ENCODE measurements at regions not wholly inside any gene's neighbourhood (a gene's known extent, or its start where the extent isn't known, plus 50 kb on each side); places are given as distances from the start of the nearest gene placed in this dataset.

DNA sequence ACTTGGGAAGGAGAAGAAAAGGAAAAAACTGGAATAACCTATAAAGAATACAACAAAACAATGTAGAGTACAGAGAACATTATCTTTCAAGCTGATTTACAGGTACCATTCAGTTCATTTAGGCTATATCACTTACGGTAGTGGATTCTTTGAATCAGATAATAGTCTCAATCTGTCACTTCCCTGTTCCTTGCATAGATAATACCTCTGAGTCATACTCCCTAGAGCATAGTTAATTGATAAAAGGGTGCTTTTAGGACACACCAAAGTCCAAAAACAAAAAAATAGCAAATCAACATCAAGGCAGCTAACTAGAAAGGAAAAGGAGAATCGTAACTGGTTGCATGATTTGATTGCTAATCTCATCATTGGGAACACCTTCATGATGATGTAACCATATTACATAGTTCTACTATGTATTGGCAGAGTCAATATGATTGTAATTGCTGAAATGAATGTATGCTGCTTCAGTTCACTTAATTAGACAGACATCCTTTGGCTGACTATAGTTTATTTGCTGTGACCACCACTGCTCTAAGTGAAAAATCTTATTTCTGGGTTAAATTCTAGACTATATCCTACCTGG is 844.4 kb downstream of the GATA3 start:
- Histone ChIP-seq H3K9ac (ENCODE audit: low read length) (no peak overlapping the region), H3K9me3 (ENCODE audit: control insufficient read depth in 1 of 2, insufficient read depth in 1 of 2, low read depth in 1 of 2, low read length in 2 of 2) (peaks cover 11 to 22% of the 10 kb centered on the region in 2 experiments; a peak in 2 of 4 replicates), H2AFZ (ENCODE audit: low read depth, low read length, poor library complexity, severe bottlenecking) (no peak overlapping the region), H3K9me2 (ENCODE audit: insufficient read depth) (no peaks in the 10 kb centered on the region), H3K36me3 (ENCODE audit: control insufficient read depth in 1 of 2, insufficient read depth in 2 of 2, low read length in 2 of 2) (no peaks in the 10 kb centered on the region), H3K4me1 (ENCODE audit: control insufficient read depth in 1 of 2, insufficient read depth in 2 of 2, low read length in 2 of 2) (no peaks in the 10 kb centered on the region), H3K27me3 (ENCODE audit: insufficient read depth, low read length) (no peaks in the 10 kb centered on the region), H3K79me2 (ENCODE audit: insufficient read depth, low read length) (no peaks in the 10 kb centered on the region), H4K20me1 (ENCODE audit: insufficient read depth) (no peaks in the 10 kb centered on the region), H3K4me3 (replicated peaks in 1 of 2; ENCODE audit: low read depth in 1 of 2, low read length in 2 of 2) (no peak overlapping the region), H3K27ac (ENCODE audit: low read depth, low read length) (no peak overlapping the region), H3K4me2 (ENCODE audit: low read length) (no peak overlapping the region)
- ATAC-seq (no peak), DNase-seq (ENCODE audit: low read depth, low spot score) (no peak)
- ChIA-PET RAD21 (ENCODE audit: low non-redundant PET in 1 of 2, low total read pairs in 2 of 2, uncharacterized antibody in 2 of 2, unreplicated experiment in 2 of 2) (no interaction called here), POLR2A (no interaction called here), CTCF (no interaction called here)
- TF ChIP-seq, protein P1, sequence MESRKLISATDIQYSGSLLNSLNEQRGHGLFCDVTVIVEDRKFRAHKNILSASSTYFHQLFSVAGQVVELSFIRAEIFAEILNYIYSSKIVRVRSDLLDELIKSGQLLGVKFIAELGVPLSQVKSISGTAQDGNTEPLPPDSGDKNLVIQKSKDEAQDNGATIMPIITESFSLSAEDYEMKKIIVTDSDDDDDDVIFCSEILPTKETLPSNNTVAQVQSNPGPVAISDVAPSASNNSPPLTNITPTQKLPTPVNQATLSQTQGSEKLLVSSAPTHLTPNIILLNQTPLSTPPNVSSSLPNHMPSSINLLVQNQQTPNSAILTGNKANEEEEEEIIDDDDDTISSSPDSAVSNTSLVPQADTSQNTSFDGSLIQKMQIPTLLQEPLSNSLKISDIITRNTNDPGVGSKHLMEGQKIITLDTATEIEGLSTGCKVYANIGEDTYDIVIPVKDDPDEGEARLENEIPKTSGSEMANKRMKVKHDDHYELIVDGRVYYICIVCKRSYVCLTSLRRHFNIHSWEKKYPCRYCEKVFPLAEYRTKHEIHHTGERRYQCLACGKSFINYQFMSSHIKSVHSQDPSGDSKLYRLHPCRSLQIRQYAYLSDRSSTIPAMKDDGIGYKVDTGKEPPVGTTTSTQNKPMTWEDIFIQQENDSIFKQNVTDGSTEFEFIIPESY (IDR thresholded peaks at IDR 0.05; ENCODE audit: extremely low read depth, insufficient replicate concordance, low read length): no peak
- no peak for TF ChIP-seq POLR2AphosphoS5 (IDR thresholded peaks at IDR 0.05; ENCODE audit: low read depth, low read length)
- TF ChIP-seq SIN3A (IDR thresholded peaks at IDR 0.05; ENCODE audit: low read depth): no peak
- no peak for TF ChIP-seq YY1 (IDR thresholded peaks at IDR 0.05; ENCODE audit: extremely low read depth, insufficient replicate concordance, low read depth, low read length)
- TF ChIP-seq, protein P2, sequence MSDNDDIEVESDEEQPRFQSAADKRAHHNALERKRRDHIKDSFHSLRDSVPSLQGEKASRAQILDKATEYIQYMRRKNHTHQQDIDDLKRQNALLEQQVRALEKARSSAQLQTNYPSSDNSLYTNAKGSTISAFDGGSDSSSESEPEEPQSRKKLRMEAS (IDR thresholded peaks at IDR 0.05): no peak
- TF ChIP-seq POLR2A (IDR thresholded peaks at IDR 0.05; ENCODE audit: borderline replicate concordance, extremely low read depth, insufficient read depth, insufficient read length): no peak
- no peak for TF ChIP-seq EZH2 (IDR thresholded peaks at IDR 0.05)
- intact Hi-C loops (cut with micrococcal nuclease): no loop called here
- no TSS peak for BruUV-seq (replicated peaks)

GRCh38 chr10:8902926-8903325 is 848.4 kb downstream of the GATA3 start:
- TF ChIP-seq ELF1 (IDR thresholded peaks at IDR 0.05; ENCODE audit: borderline replicate concordance, low read depth): no peak
- TF ChIP-seq FOSL1 (IDR thresholded peaks at IDR 0.05; ENCODE audit: low read depth): no peak
- TF ChIP-seq, protein P2 (IDR thresholded peaks at IDR 0.05): no peak
- TF ChIP-seq SRF (IDR thresholded peaks at IDR 0.05; ENCODE audit: low read depth): no peak
- POLR2A ChIA-PET: no interaction called here
- Histone ChIP-seq H3K36me3 (ENCODE audit: control insufficient read depth in 1 of 2, insufficient read depth in 2 of 2, low read length in 2 of 2) (no peaks in the 10 kb centered on the region), H3K27me3 (ENCODE audit: insufficient read depth, low read length) (no peaks in the 10 kb centered on the region), H3K9ac (ENCODE audit: low read length) (no peak overlapping the region), H2AFZ (ENCODE audit: low read depth, low read length, poor library complexity, severe bottlenecking) (no peak overlapping the region), H3K27ac (ENCODE audit: low read depth, low read length) (no peak overlapping the region), H4K20me1 (ENCODE audit: insufficient read depth) (no peaks in the 10 kb centered on the region), H3K4me1 (ENCODE audit: control insufficient read depth in 1 of 2, insufficient read depth in 2 of 2, low read length in 2 of 2) (no peaks in the 10 kb centered on the region), H3K9me2 (ENCODE audit: insufficient read depth) (no peaks in the 10 kb centered on the region), H3K79me2 (ENCODE audit: insufficient read depth, low read length) (no peaks in the 10 kb centered on the region), H3K4me2 (ENCODE audit: low read length) (no peak overlapping the region), H3K9me3 (ENCODE audit: control insufficient read depth in 1 of 2, insufficient read depth in 1 of 2, low read depth in 1 of 2, low read length in 2 of 2) (peaks cover 10 to 31% of the 10 kb centered on the region in 2 experiments; a peak in 2 of 4 replicates), H3K4me3 (replicated peaks in 1 of 2; ENCODE audit: low read depth in 1 of 2, low read length in 2 of 2) (no peak overlapping the region)
- BruUV-seq (replicated peaks): no TSS peak
- CTCF ChIA-PET: no interaction called here
- intact Hi-C loops (cut with micrococcal nuclease): no loop called here
- DNase-seq (ENCODE audit: low read depth, low spot score) (no peak), ATAC-seq (no peak)
- RAD21 ChIA-PET (ENCODE audit: low non-redundant PET in 1 of 2, low total read pairs in 2 of 2, uncharacterized antibody in 2 of 2, unreplicated experiment in 2 of 2): no interaction called here

Measured in HCT116 (cell line).